Hepatocyte (in vitro differentiated cells): ENCODE measurements at regions not wholly inside any gene's neighbourhood (a gene's known extent, or its start where the extent isn't known, plus 50 kb on each side); places are given as distances from the start of the nearest gene placed in this dataset.

ENCODE experiments used
- CTCF ChIP-seq: fragments of 200-600 bp; sonication (generic); IDR thresholded peaks from 2 replicates; pipeline ENCODE4 v1.5.1; 2016; ENCODE audit warnings: antibody characterized with exemption, mild to moderate bottlenecking; ENCODE audit not compliant: poor library complexity
- EZH2 ChIP-seq: fragments of 200-600 bp; sonication (generic); IDR thresholded peaks from 2 replicates; pipeline ENCODE4 v1.6.1; 2016; ENCODE audit warnings: antibody characterized with exemption, mild to moderate bottlenecking, borderline replicate concordance
- EZH2phosphoT487 ChIP-seq: fragments of 200-600 bp; sonication (generic); IDR thresholded peaks from one replicate; pipeline ENCODE4 v1.6.1; 2018; ENCODE audit warnings: antibody characterized with exemption, mild to moderate bottlenecking, low read depth, moderate library complexity; ENCODE audit not compliant: unreplicated experiment, severe bottlenecking

DNA sequence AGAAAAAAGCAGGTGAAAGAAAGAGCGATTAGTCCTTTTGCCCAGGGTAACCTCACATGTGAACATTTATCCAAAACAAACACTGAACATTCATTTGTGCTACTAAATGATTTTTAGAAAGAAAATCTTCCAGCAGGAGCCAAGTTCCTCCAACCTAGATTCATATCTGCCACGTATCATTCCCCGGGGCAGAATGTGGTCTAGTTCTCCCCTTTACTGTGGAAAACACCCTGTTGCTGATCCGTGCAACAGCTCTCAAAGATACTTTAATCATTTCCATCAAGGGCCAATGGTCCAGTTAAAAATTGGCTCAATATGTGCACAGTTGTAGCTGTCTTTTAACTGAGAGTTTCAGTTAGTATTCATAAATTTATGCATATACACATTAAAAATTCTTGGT, 479.1 kb downstream of the ATP23 start:
- TF ChIP-seq CTCF (no peak), EZH2phosphoT487 (no peak), EZH2 (no peak)
